H1 (cell line): ENCODE measurements at regions not wholly inside any gene's neighbourhood (a gene's known extent, or its start where the extent isn't known, plus 50 kb on each side); places are given as distances from the start of the nearest gene placed in this dataset.

ENCODE experiments used
- CTCF ChIA-PET: fragments of 300-600 bp; sonication (Branson Sonifier 250); formaldehyde crosslinking; loops from one replicate; lab custom pipeline; 2021; ENCODE audit not compliant: partially characterized antibody; lab: Charles Lee
- POLR2A ChIA-PET: fragments of 300-600 bp; sonication (Branson Sonifier 250); formaldehyde crosslinking; loops from one replicate; lab custom pipeline; 2021; ENCODE audit warnings: inconsistent platforms; ENCODE audit not compliant: partially characterized antibody; lab: Charles Lee
- DNase-seq, 2 experiments: peaks; one replicate each; pipeline versions ENCODE4 v3.0.0 to v3.0.0-alpha.2; 2010 to 2022; ENCODE audit warnings: low spot score in 2 of 2, low read depth in 1 of 2, mixed read lengths in 1 of 2
- FAIRE-seq: peaks from 2 replicates; lab custom pipeline; 2011; peaks lifted over from hg19 to GRCh38; lab: Jason Lieb, UNC
- H2AFZ ChIP-seq: 2 replicates; pipeline ENCODE4 v1.8.1; 2012; ENCODE audit warnings: low read length, inconsistent platforms
- H2AK5ac ChIP-seq: 2 replicates; pipeline ENCODE4 v1.6.1; 2013; ENCODE audit warnings: low read depth, low read length
- H2BK120ac ChIP-seq: replicated peaks from 2 replicates; pipeline ENCODE3; 2013; ENCODE audit warnings: low read depth, low read length, inconsistent platforms
- H2BK12ac ChIP-seq: 2 replicates; pipeline ENCODE4 v1.6.1; 2013; ENCODE audit warnings: low read depth, low read length
- H2BK15ac ChIP-seq: 2 replicates; pipeline ENCODE4 v1.6.1; 2013; ENCODE audit warnings: low read length
- H2BK20ac ChIP-seq: 2 replicates; pipeline ENCODE4 v1.6.1; 2013; ENCODE audit warnings: low read length
- H2BK5ac ChIP-seq: 2 replicates; pipeline ENCODE4 v1.6.1; 2013; ENCODE audit warnings: low read depth, low read length
- H3K14ac ChIP-seq: 2 replicates; pipeline ENCODE4 v1.6.1; 2013; ENCODE audit warnings: inconsistent platforms; ENCODE audit not compliant: insufficient read length
- H3K18ac ChIP-seq: 2 replicates; pipeline ENCODE4 v1.6.1; 2013; ENCODE audit warnings: low read length; ENCODE audit errors: extremely low read depth
- H3K23ac ChIP-seq: 2 replicates; pipeline ENCODE4 v1.6.1; 2013; ENCODE audit warnings: inconsistent platforms; ENCODE audit not compliant: insufficient read length
- H3K23me2 ChIP-seq: 2 replicates; pipeline ENCODE4 v1.6.1; 2013; ENCODE audit warnings: low read depth, low read length
- H3K27ac ChIP-seq: 2 replicates; pipeline ENCODE4 v1.6.1; 2011; ENCODE audit warnings: low read depth, low read length, inconsistent platforms
- H3K27me3 ChIP-seq, 4 experiments: replicated peaks in 1 of 4; 1 replicate in 1 of 4; 2 replicates in 3 of 4; pipeline versions ENCODE4 v1.6.1 to v1.8.1; 2011 to 2013; ENCODE audit warnings: low read length in 3 of 4, mild to moderate bottlenecking in 3 of 4, inconsistent platforms in 2 of 4, mixed read lengths in 2 of 4, moderate library complexity in 1 of 4; ENCODE audit not compliant: control insufficient read depth in 3 of 4, insufficient read depth in 3 of 4; ENCODE audit errors: extremely low read depth in 1 of 4
- H3K36me3 ChIP-seq, 4 experiments: 2 replicates each; pipeline versions ENCODE4 v1.6.1 to v1.8.1; 2011 to 2013; ENCODE audit warnings: mild to moderate bottlenecking in 4 of 4, low read length in 3 of 4, moderate library complexity in 2 of 4, control low read depth in 1 of 4, inconsistent platforms in 1 of 4; ENCODE audit not compliant: insufficient read depth in 4 of 4, control insufficient read depth in 2 of 4
- H3K4ac ChIP-seq: replicated peaks from 2 replicates; pipeline ENCODE3; 2013; ENCODE audit warnings: low read length, low read depth, mixed read lengths, inconsistent platforms; ENCODE audit not compliant: insufficient read length
- H3K4me1 ChIP-seq, 4 experiments: replicated peaks in 1 of 4; 1 replicate in 1 of 4; 2 replicates in 3 of 4; pipeline versions ENCODE4 v1.6.1 to v1.8.1; 2011 to 2013; ENCODE audit warnings: low read length in 3 of 4, inconsistent platforms in 2 of 4, mixed read lengths in 1 of 4; ENCODE audit not compliant: insufficient read depth in 4 of 4, control insufficient read depth in 3 of 4
- H3K4me2 ChIP-seq, 2 experiments: 2 replicates each; pipeline versions ENCODE4 v1.6.1 to v1.8.1; 2011 to 2013; ENCODE audit warnings: low read depth in 2 of 2, low read length in 2 of 2, control low read depth in 1 of 2, inconsistent platforms in 1 of 2, mild to moderate bottlenecking in 1 of 2; ENCODE audit not compliant: insufficient read depth in 1 of 2
- H3K4me3 ChIP-seq, 4 experiments: fragments of 200-600, 300-600 bp in 1 of 4; sonication (generic), shearing (Covaris generic), sonication (Bioruptor Twin) in 1 of 4; 2 replicates each; pipeline versions ENCODE4 v1.5.1 to v1.8.1; 2011 to 2016; ENCODE audit warnings: low read length in 4 of 4, low read depth in 3 of 4, control low read depth in 2 of 4, inconsistent platforms in 2 of 4, mild to moderate bottlenecking in 2 of 4, mixed read lengths in 1 of 4, moderate library complexity in 1 of 4; ENCODE audit not compliant: insufficient read depth in 2 of 4; ENCODE audit errors: extremely low read depth in 1 of 4
- H3K56ac ChIP-seq: replicated peaks from 2 replicates; pipeline ENCODE3; 2013; ENCODE audit warnings: low read depth, mild to moderate bottlenecking, mixed read lengths, low read length, inconsistent platforms; ENCODE audit not compliant: insufficient read length
- H3K79me1 ChIP-seq: 2 replicates; pipeline ENCODE4 v1.6.1; 2013; ENCODE audit warnings: low read depth, low read length, control low read depth
- H3K79me2 ChIP-seq, 2 experiments: 2 replicates each; pipeline versions ENCODE4 v1.6.1 to v1.8.1; 2012 to 2013; ENCODE audit warnings: low read length in 2 of 2, mild to moderate bottlenecking in 2 of 2, inconsistent platforms in 1 of 2; ENCODE audit not compliant: insufficient read depth in 2 of 2, control insufficient read depth in 1 of 2
- H3K9ac ChIP-seq, 4 experiments: replicated peaks in 1 of 4; 1 replicate in 1 of 4; 2 replicates in 3 of 4; pipeline versions ENCODE4 v1.6.1 to v1.8.1; 2011 to 2013; ENCODE audit warnings: low read depth in 3 of 4, low read length in 3 of 4, control low read depth in 2 of 4, mild to moderate bottlenecking in 2 of 4, moderate library complexity in 2 of 4, inconsistent platforms in 1 of 4; ENCODE audit errors: extremely low read depth in 1 of 4
- H3K9me3 ChIP-seq, 2 experiments: 2 replicates each; pipeline versions ENCODE4 v1.6.1 to v1.8.1; 2012 to 2013; ENCODE audit warnings: mild to moderate bottlenecking in 2 of 2, moderate library complexity in 2 of 2, control low read depth in 1 of 2, inconsistent platforms in 1 of 2, low read depth in 1 of 2, low read length in 1 of 2, mixed read lengths in 1 of 2; ENCODE audit not compliant: insufficient read depth in 2 of 2
- H4K20me1 ChIP-seq, 2 experiments: replicated peaks in 1 of 2; 2 replicates each; pipeline versions ENCODE3 to v1.8.1; 2011 to 2013; ENCODE audit warnings: inconsistent platforms in 2 of 2, low read length in 2 of 2, mild to moderate bottlenecking in 1 of 2; ENCODE audit not compliant: insufficient read depth in 2 of 2, control insufficient read depth in 1 of 2
- H4K5ac ChIP-seq: 2 replicates; pipeline ENCODE4 v1.6.1; 2013; ENCODE audit warnings: low read length, low read depth, mixed read lengths, inconsistent platforms; ENCODE audit not compliant: insufficient read length
- H4K8ac ChIP-seq: 2 replicates; pipeline ENCODE4 v1.8.0; 2013; ENCODE audit warnings: mild to moderate bottlenecking, moderate library complexity, low read length, inconsistent platforms; ENCODE audit not compliant: insufficient read depth; ENCODE audit errors: extremely low read depth
- H4K91ac ChIP-seq: replicated peaks from 2 replicates; pipeline ENCODE3; 2013; ENCODE audit warnings: low read length, mixed read lengths, inconsistent platforms; ENCODE audit not compliant: insufficient read length
- CTBP2 ChIP-seq: IDR thresholded peaks from 2 replicates; pipeline ENCODE4 v1.7.0; 2011; ENCODE audit warnings: borderline replicate concordance, mild to moderate bottlenecking, moderate library complexity, mixed read lengths, low read length; ENCODE audit not compliant: insufficient read depth, insufficient read length
- NANOG ChIP-seq: IDR thresholded peaks from 2 replicates; pipeline ENCODE4 v1.6.1; 2011; ENCODE audit warnings: low read length, low read depth, mild to moderate bottlenecking, inconsistent platforms; ENCODE audit not compliant: insufficient read depth, poor library complexity, severe bottlenecking
- POLR2A ChIP-seq, 2 experiments: IDR thresholded peaks; 1 replicate in 1 of 2; 2 replicates in 1 of 2; pipeline ENCODE4 v1.6.1; 2011; ENCODE audit warnings: low read depth in 2 of 2, low read length in 2 of 2, mild to moderate bottlenecking in 2 of 2; ENCODE audit errors: control extremely low read depth in 1 of 2
- POLR2AphosphoS5 ChIP-seq: IDR thresholded peaks from 2 replicates; pipeline ENCODE4 v1.6.1; 2011; ENCODE audit warnings: low read depth, low read length
- WGBS, 2 experiments: shearing (Covaris generic) in 1 of 2; methylation state at CpG; one replicate each; pipeline versions ENCODE4 v1.1.6 to v1.1.7; 2013 to 2015; ENCODE audit warnings: low lambda C conversion rate in 2 of 2, mixed read lengths in 2 of 2, inconsistent platforms in 1 of 2, low coverage in 1 of 2, missing lambda C conversion rate in 1 of 2; ENCODE audit not compliant: insufficient replicate concordance in 2 of 2, insufficient coverage in 1 of 2, insufficient read length in 1 of 2; ENCODE audit errors: extremely low coverage in 1 of 2, missing lambda C conversion rate in 1 of 2; 5-methylcytosine and 5-hydroxymethylcytosine counted together

DNA sequence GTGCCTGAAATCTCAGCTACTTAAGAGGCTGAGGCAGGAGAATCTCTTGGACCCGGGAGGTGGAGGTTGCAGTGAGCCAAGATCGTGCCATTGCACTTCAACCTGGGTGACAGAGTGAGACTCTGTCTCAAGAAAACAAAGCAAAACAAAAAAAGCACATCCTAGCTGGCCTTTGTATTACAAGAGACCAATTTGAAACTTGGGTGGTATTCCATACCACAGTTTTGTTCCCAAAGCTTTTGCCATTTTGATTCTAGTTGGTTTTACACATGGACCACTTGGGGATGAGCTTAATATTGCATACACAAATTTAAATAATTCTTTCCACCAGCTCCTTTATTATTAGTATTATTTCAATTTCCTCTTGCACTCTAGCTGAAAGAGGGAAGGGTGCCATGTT is 276.9 kb upstream of the SLC16A7 start:
- Histone ChIP-seq H2BK20ac (no peak overlapping the region), H4K91ac (no peak overlapping the region), H3K79me2 (0 out of 4 replicates have a peak, but pooled peaks cover 0 to 5% of the 10 kb centered on the region in 2 experiments), H2BK5ac (no peak overlapping the region), H3K4me2 (no peak overlapping the region), H2AFZ (no peak overlapping the region), H3K14ac (no peak overlapping the region), H3K36me3 (peaks cover 2 to 34% (median 15%) of the 10 kb centered on the region in 4 experiments; a peak in 6 of 8 replicates), H3K23me2 (no peaks in the 10 kb centered on the region), H2AK5ac (no peak overlapping the region), H3K27ac (no peak overlapping the region), H3K27me3 (no peaks in the 10 kb centered on the region), H2BK12ac (no peak overlapping the region), H2BK15ac (no peak overlapping the region), H3K18ac (no peak overlapping the region), H3K56ac (no peak overlapping the region), H3K4me1 (peaks cover 2 to 9% (median 6%) of the 10 kb centered on the region in 4 experiments; a peak in 6 of 7 replicates), H3K9me3 (no peaks in the 10 kb centered on the region), H3K9ac (no peak overlapping the region), H4K5ac (no peak overlapping the region), H3K79me1 (no peaks in the 10 kb centered on the region), H3K23ac (no peak overlapping the region), H3K4me3 (no peak overlapping the region), H4K8ac (no peak overlapping the region), H2BK120ac (no peak overlapping the region), H4K20me1 (peaks cover 0 to 1% of the 10 kb centered on the region in 2 experiments), H3K4ac (no peak overlapping the region)
- CTCF ChIA-PET, result interaction anchor here (0.6 to 1.1 kb wide), 3 partner anchors 10 to 53 kb away, joined by 3 to 4 read pairs (median 3); no protein-coding TSS in a partner anchor
- FAIRE-seq (no peak), DNase-seq (no peak)
- POLR2A ChIA-PET, result interaction anchor here (0.7 to 4.9 kb wide), 15 partner anchors 8 to 66 kb away, joined by 3 to 43 read pairs (median 4); no protein-coding TSS in a partner anchor
- WGBS, 2 experiments, result 76% methylated on average over 2 of the region's 2 CpGs; no CpG with 5 or more reads in 1 of the 2 experiments
- TF ChIP-seq NANOG (no peak), POLR2A (IDR thresholded peaks at IDR 0.05; ENCODE audit: control extremely low read depth in 1 of 2, low read depth in 2 of 2, low read length in 2 of 2) (peak in 1 of 2 experiments; percentile 64; a peak in 1 of 3 replicates), CTBP2 (no peak), POLR2AphosphoS5 (peak; percentile 62; the same call in 1 of the 2 replicates)
